ENCODE measurements at regions not wholly inside any gene's neighbourhood (a gene's known extent, or its start where the extent isn't known, plus 50 kb on each side); places are given as distances from the start of the nearest gene placed in this dataset.

- no peak overlapping the region for H3K18ac ChIP-seq (ENCODE audit: extremely low read depth, low read length)
- H4K8ac ChIP-seq (ENCODE audit: extremely low read depth, insufficient read depth, low read length): no peak overlapping the region
- H2AFZ ChIP-seq (ENCODE audit: low read length): no peak overlapping the region
- H2BK15ac ChIP-seq (ENCODE audit: low read length): no peak overlapping the region
- no peak overlapping the region for H3K14ac ChIP-seq (ENCODE audit: insufficient read length)
- H3K23me2 ChIP-seq (ENCODE audit: low read depth, low read length): no peaks in the 10 kb centered on the region
- H3K27me3 ChIP-seq (replicated peaks in 1 of 4; ENCODE audit: control insufficient read depth in 3 of 4, extremely low read depth in 1 of 4, insufficient read depth in 3 of 4, low read length in 3 of 4): no peaks in the 10 kb centered on the region
- H2BK5ac ChIP-seq (ENCODE audit: low read depth, low read length): no peak overlapping the region
- H3K79me2 ChIP-seq (ENCODE audit: control insufficient read depth in 1 of 2, insufficient read depth in 2 of 2, low read length in 2 of 2): no peaks in the 10 kb centered on the region
- no peaks in the 10 kb centered on the region for H4K20me1 ChIP-seq (replicated peaks in 1 of 2; ENCODE audit: control insufficient read depth in 1 of 2, insufficient read depth in 2 of 2, low read length in 2 of 2)
- DNase-seq (ENCODE audit: low read depth in 1 of 2, low spot score in 2 of 2) (no peak), FAIRE-seq (no peak)
- H3K56ac ChIP-seq (replicated peaks; ENCODE audit: insufficient read length, low read depth, low read length): no peak overlapping the region
- H2AK5ac ChIP-seq (ENCODE audit: low read depth, low read length): no peak overlapping the region
- no peak overlapping the region for H2BK12ac ChIP-seq (ENCODE audit: low read depth, low read length)
- WGBS, 2 experiments (ENCODE audit: extremely low coverage in 1 of 2, insufficient coverage in 1 of 2, insufficient read length in 1 of 2, insufficient replicate concordance in 2 of 2, low coverage in 1 of 2, low lambda C conversion rate in 2 of 2, missing lambda C conversion rate in 1 of 2): 82% methylated on average over 1 of the region's 1 CpG; no CpG with 5 or more reads in 1 of the 2 experiments
- H4K91ac ChIP-seq (replicated peaks; ENCODE audit: insufficient read length, low read length): no peak overlapping the region
- CTCF ChIA-PET (ENCODE audit: partially characterized antibody): no interaction called here
- H3K79me1 ChIP-seq (ENCODE audit: low read depth, low read length): no peaks in the 10 kb centered on the region
- H4K5ac ChIP-seq (ENCODE audit: insufficient read length, low read depth, low read length): no peak overlapping the region
- H3K9ac ChIP-seq (replicated peaks in 1 of 4; ENCODE audit: extremely low read depth in 1 of 4, low read depth in 3 of 4, low read length in 3 of 4): no peak overlapping the region
- H3K4ac ChIP-seq (replicated peaks; ENCODE audit: insufficient read length, low read depth, low read length): no peak overlapping the region
- H2BK20ac ChIP-seq (ENCODE audit: low read length): no peak overlapping the region
- H3K4me1 ChIP-seq (replicated peaks in 1 of 4; ENCODE audit: control insufficient read depth in 3 of 4, insufficient read depth in 4 of 4, low read length in 3 of 4): no peaks in the 10 kb centered on the region
- H3K4me2 ChIP-seq (ENCODE audit: insufficient read depth in 1 of 2, low read depth in 2 of 2, low read length in 2 of 2): no peak overlapping the region
- H3K27ac ChIP-seq (ENCODE audit: low read depth, low read length): no peak overlapping the region
- H2BK120ac ChIP-seq (replicated peaks; ENCODE audit: low read depth, low read length): no peak overlapping the region
- H3K9me3 ChIP-seq (ENCODE audit: insufficient read depth in 2 of 2, low read depth in 1 of 2, low read length in 1 of 2): peaks cover 0 to 5% of the 10 kb centered on the region in 2 experiments; a peak in 1 of 4 replicates
- H3K23ac ChIP-seq (ENCODE audit: insufficient read length): no peak overlapping the region
- no peak overlapping the region for H3K4me3 ChIP-seq (ENCODE audit: extremely low read depth in 1 of 4, insufficient read depth in 2 of 4, low read depth in 3 of 4, low read length in 4 of 4)
- H3K36me3 ChIP-seq (ENCODE audit: control insufficient read depth in 2 of 4, insufficient read depth in 4 of 4, low read length in 3 of 4): no peaks in the 10 kb centered on the region
- POLR2A ChIA-PET (ENCODE audit: partially characterized antibody): no interaction called here
- TF ChIP-seq CHD7 (IDR thresholded peaks at IDR 0.05; ENCODE audit: insufficient replicate concordance, low read length): no peak
Observed at GRCh38 chr3:30481241-30481640, 125.2 kb upstream of the TGFBR2 start.
